ENCODE measurements at regions not wholly inside any gene's neighbourhood (a gene's known extent, or its start where the extent isn't known, plus 50 kb on each side); places are given as distances from the start of the nearest gene placed in this dataset.

DNA sequence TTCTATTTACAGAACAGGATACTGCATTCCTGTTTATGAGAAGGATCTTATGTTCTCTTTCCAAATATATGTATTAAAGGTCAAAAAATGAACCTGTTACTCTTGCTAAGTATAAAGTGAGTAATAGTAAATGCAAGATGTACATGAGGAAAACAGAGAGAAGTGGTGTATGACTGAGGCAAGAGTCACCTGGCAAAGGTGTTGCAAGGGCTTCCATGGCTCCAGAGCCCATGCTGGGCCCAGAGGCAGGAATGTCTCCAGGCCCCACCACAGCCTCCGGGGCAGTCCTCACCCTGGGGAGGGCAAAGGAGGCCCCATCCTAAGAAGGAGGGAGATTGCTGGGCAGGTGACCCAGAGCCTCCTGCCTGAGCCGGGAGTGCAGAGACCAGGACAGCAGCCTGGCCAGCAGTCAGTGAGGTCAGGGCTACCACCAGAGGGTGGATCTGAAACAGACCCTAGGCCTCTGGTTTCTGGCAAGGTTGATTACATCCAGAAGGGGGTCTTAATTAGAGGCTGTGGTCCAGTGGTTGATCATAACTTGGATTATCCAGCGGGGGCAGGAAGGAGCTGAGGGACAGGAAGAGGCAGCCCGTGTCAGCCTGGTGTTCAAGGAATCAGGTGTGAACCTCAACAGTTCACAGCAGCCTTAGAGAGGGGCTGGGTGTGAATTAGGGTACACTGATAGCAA lies 57.3 kb upstream of the CPLX2 start:
- H3K4me3 ChIP-seq (ENCODE audit: low read depth, low read length): no peak overlapping the region
- no peak for DNase-seq (ENCODE audit: low read depth)
- TF ChIP-seq, protein P1, sequence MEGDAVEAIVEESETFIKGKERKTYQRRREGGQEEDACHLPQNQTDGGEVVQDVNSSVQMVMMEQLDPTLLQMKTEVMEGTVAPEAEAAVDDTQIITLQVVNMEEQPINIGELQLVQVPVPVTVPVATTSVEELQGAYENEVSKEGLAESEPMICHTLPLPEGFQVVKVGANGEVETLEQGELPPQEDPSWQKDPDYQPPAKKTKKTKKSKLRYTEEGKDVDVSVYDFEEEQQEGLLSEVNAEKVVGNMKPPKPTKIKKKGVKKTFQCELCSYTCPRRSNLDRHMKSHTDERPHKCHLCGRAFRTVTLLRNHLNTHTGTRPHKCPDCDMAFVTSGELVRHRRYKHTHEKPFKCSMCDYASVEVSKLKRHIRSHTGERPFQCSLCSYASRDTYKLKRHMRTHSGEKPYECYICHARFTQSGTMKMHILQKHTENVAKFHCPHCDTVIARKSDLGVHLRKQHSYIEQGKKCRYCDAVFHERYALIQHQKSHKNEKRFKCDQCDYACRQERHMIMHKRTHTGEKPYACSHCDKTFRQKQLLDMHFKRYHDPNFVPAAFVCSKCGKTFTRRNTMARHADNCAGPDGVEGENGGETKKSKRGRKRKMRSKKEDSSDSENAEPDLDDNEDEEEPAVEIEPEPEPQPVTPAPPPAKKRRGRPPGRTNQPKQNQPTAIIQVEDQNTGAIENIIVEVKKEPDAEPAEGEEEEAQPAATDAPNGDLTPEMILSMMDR (IDR thresholded peaks at IDR 0.05; ENCODE audit: insufficient read depth, low read length): no peak

DNA sequence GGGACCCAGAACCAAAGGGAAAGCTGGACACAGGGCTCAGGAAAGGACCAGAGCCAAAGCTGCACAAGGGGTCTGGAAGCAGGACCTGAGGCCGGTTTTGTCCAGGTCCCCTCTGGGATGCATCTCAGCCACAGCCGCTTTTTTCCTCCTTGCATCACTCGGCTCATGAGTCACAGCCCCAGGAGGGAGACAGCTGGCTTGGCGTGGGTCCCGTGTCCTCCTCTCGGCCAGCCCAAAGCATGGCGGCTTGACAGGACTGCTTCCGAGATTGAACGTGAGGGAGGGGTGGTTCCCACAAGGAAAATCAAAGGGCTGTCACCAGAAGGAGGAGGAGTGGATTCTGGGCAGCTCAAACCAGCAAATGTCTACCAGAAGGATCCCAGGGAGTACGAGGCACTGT lies 56.7 kb upstream of the CPLX2 start:
- peak; percentile 41 for DNase-seq (ENCODE audit: low read depth)
- no peak overlapping the region for H3K4me3 ChIP-seq (ENCODE audit: low read depth, low read length)
- TF ChIP-seq, protein P1 (IDR thresholded peaks at IDR 0.05; ENCODE audit: insufficient read depth, low read length): no peak

DNA sequence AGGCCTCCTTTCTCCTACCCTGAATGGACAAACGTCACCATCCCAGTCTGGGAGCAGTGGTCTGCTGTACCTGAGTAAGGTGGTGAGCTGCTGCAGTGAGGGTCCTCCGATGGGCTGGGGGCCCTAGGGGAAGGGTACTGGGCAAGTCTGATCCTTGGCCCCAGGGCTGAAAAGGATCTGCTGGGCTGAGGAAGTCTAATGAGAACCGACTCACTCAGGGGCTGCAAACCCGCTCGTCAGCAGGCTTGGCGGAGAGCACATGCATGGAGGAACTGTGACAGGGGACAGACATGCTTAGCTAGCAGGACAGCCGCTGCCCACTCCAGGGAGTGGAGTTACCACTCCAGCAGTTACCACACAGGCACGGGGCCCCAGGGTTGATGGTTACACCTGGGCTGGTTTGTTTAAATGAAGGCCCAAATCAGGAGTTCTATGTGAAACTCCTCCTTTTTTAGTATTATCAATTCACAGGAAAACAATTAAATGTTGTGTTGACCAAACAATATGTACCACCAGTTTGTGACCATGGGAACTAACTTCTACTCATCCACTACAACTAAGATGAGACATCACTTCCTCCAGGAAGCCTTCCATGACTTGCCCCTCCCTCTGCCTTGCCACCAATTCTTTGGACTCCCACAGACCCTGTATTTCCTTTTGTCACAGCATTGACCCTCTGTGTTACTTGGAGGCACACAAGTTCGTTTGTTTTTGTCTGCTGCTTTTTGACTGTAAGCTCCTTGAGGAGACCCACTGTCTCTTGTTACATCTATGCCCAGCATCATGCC lies 56.1 kb upstream of the CPLX2 start:
- DNase-seq (ENCODE audit: low read depth): no peak
- TF ChIP-seq, protein P1 (IDR thresholded peaks at IDR 0.05; ENCODE audit: insufficient read depth, low read length): no peak
- H3K4me3 ChIP-seq (ENCODE audit: low read depth, low read length): no peak overlapping the region

DNA sequence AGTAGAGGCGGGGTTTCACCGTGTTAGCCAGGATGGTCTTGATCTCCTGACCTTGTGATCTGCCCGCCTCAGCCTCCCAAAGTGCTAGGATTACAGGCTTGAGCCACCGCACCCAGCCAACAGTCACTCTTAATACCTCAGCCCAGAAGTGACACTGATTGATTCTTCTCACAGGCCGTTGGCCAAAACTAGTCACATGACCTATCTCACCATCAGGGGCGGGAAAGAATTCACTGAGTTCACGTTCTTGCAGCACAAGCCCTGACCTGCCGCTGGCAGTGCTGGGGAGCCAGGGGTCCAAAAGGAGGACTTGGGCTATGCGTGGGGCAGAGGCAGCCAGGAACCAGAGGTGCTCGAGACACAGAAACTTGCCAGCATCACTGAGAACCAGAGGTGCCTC lies 55.0 kb upstream of the CPLX2 start:
- TF ChIP-seq, protein P1 (IDR thresholded peaks at IDR 0.05; ENCODE audit: insufficient read depth, low read length): no peak
- no peak for DNase-seq (ENCODE audit: low read depth)
- no peak overlapping the region for H3K4me3 ChIP-seq (ENCODE audit: low read depth, low read length)

DNA sequence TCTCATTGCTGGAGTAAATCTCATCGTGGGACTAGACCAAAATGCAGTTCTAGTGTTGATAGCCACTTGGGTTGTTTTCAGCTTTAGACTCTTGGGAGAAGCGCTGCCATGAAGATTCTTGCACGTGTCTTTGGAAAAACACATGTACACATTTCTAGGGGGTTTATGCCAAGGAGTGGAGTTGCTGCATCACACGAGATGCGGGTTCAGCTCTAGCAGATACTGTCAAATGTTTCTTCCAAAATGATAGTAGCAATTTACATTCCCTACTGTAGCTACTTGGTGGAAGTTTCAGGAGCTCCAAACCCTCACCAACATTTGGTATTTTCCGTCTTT lies 52.3 kb upstream of the CPLX2 start:
- TF ChIP-seq, protein P1 (IDR thresholded peaks at IDR 0.05; ENCODE audit: insufficient read depth, low read length): no peak
- no peak for DNase-seq (ENCODE audit: low read depth)
- H3K4me3 ChIP-seq (ENCODE audit: low read depth, low read length): no peak overlapping the region

DNA sequence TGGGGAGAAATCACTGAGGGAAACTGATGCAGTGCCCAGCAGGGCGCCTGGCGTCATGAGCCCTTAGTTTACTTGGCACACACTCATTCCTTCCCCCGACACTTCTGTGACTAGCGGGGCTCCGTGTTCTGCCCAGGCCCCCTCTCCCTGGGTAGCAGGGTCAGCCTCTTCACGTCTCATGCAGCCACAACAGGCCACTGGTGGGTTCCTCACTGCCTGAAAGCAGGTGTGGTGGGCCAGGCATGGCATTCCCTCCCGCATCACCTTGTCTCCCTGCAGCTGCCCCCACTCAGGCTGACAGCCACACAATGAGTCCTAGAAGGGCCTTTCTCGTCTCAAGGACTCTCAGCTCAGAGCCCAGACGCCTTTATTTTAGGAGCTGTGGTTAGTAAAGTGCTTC lies 51.1 kb upstream of the CPLX2 start:
- TF ChIP-seq, protein P1 (IDR thresholded peaks at IDR 0.05; ENCODE audit: insufficient read depth, low read length): no peak
- no peak overlapping the region for H3K4me3 ChIP-seq (ENCODE audit: low read depth, low read length)
- no peak for DNase-seq (ENCODE audit: low read depth)

All from fibroblast of the aortic adventitia (primary cell).